Liver (tissue), 3 donors: ENCODE measurements at regions not wholly inside any gene's neighbourhood (a gene's known extent, or its start where the extent isn't known, plus 50 kb on each side); places are given as distances from the start of the nearest gene placed in this dataset.

Source experiments
- EGR1 ChIP-seq, 2 donors: IDR thresholded peaks; 2 replicates each; pipeline ENCODE4 v1.6.1; 2016 to 2018; ENCODE audit warnings: antibody characterized with exemption in 2 of 2, low read depth in 2 of 2
- FOXA1 ChIP-seq: IDR thresholded peaks from 2 replicates; pipeline ENCODE4 v1.6.1; 2016; ENCODE audit warnings: antibody characterized with exemption
- GABPA ChIP-seq, 2 donors: IDR thresholded peaks in 1 of 2; conservative IDR thresholded peaks in 1 of 2; 2 replicates each; pipeline ENCODE4 v1.6.1; 2016; ENCODE audit warnings: antibody characterized with exemption in 2 of 2, mild to moderate bottlenecking in 1 of 2, moderate library complexity in 1 of 2
- RAD21 ChIP-seq, 2 donors: IDR thresholded peaks; 2 replicates each; pipeline ENCODE4 v1.6.1; 2016; ENCODE audit warnings: antibody characterized with exemption in 2 of 2, mild to moderate bottlenecking in 2 of 2
- REST ChIP-seq: IDR thresholded peaks from 2 replicates; pipeline ENCODE4 v1.6.1; 2016; ENCODE audit warnings: antibody characterized with exemption, mild to moderate bottlenecking
- RXRA ChIP-seq, 2 donors: IDR thresholded peaks; 2 replicates each; pipeline ENCODE4 v1.6.1; 2017 to 2018; ENCODE audit warnings: antibody characterized with exemption in 2 of 2, mild to moderate bottlenecking in 1 of 2
- YY1 ChIP-seq: IDR thresholded peaks from 2 replicates; pipeline ENCODE4 v1.6.1; 2016; ENCODE audit warnings: antibody characterized with exemption, mild to moderate bottlenecking
- TF ChIP-seq, protein P1 (sequence below): fragments of 150-350 bp; IDR thresholded peaks from 2 replicates; pipeline ENCODE4 v1.5.1; 2017; ENCODE audit warnings: improper control_type of control experiment, low read depth, low read length; ENCODE audit not compliant: missing input control
- TF ChIP-seq, protein P2 (sequence below): IDR thresholded peaks from 2 replicates; pipeline ENCODE4 v1.6.1; 2016; ENCODE audit warnings: antibody characterized with exemption
- donor health status: healthy.
- donor health status: healthy.

- TF ChIP-seq EGR1 (IDR thresholded peaks at IDR 0.05; ENCODE audit: low read depth in 2 of 2) (no peak), RXRA (IDR thresholded peaks at IDR 0.05) (no peak), REST (no peak), GABPA (IDR thresholded peaks at IDR 0.05 in 1 of 2, conservative IDR thresholded peaks at IDR 0.05 in 1 of 2) (no peak), FOXA1 (no peak), RAD21 (IDR thresholded peaks at IDR 0.05) (no peak), YY1 (no peak)
- TF ChIP-seq, protein P1, sequence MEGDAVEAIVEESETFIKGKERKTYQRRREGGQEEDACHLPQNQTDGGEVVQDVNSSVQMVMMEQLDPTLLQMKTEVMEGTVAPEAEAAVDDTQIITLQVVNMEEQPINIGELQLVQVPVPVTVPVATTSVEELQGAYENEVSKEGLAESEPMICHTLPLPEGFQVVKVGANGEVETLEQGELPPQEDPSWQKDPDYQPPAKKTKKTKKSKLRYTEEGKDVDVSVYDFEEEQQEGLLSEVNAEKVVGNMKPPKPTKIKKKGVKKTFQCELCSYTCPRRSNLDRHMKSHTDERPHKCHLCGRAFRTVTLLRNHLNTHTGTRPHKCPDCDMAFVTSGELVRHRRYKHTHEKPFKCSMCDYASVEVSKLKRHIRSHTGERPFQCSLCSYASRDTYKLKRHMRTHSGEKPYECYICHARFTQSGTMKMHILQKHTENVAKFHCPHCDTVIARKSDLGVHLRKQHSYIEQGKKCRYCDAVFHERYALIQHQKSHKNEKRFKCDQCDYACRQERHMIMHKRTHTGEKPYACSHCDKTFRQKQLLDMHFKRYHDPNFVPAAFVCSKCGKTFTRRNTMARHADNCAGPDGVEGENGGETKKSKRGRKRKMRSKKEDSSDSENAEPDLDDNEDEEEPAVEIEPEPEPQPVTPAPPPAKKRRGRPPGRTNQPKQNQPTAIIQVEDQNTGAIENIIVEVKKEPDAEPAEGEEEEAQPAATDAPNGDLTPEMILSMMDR, result no peak
- TF ChIP-seq, protein P2, sequence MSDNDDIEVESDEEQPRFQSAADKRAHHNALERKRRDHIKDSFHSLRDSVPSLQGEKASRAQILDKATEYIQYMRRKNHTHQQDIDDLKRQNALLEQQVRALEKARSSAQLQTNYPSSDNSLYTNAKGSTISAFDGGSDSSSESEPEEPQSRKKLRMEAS, result no peak
Measured at GRCh38 chr2:22800412-22800811, 584.6 kb upstream of the KLHL29 start.
